Right kidney (tissue), 1 donor: ENCODE measurements at regions not wholly inside any gene's neighbourhood (a gene's known extent, or its start where the extent isn't known, plus 50 kb on each side); places are given as distances from the start of the nearest gene placed in this dataset.
A peak's percentile ranks its signal among the peaks of the same experiment; 100 is the strongest.

Experiments
- DNase-seq: peaks from one replicate; pipeline ENCODE4 v3.0.0-alpha.2; 2016

GRCh38 chr3:74129056-74129455 is 485.4 kb downstream of the CNTN3 start:
- DNase-seq, result no peak

- no peak for DNase-seq
Observed at GRCh38 chr3:74127256-74127655, 487.2 kb downstream of the CNTN3 start.

DNA sequence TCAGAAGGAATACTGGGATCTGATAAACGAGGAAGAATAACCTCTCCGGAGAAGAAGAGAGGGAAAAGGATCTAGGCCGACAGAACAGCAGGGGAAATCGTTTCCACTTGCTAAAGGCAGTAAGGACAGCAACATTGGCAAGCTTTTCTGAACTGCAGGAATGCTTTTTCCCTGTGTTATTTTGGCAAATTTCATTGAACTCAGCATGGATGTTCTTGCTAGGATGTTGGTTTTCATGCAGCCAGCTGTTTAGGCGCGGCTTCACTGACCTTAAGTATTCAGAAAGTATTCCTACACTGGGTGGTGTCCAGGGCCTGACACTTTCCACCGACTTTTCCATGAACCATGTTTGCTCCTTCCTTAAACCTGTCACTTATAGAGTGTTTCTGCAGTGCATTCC is 489.7 kb downstream of the CNTN3 start:
- no peak for DNase-seq

GRCh38 chr3:74122281-74122680 is 492.2 kb downstream of the CNTN3 start:
- no peak for DNase-seq

DNA sequence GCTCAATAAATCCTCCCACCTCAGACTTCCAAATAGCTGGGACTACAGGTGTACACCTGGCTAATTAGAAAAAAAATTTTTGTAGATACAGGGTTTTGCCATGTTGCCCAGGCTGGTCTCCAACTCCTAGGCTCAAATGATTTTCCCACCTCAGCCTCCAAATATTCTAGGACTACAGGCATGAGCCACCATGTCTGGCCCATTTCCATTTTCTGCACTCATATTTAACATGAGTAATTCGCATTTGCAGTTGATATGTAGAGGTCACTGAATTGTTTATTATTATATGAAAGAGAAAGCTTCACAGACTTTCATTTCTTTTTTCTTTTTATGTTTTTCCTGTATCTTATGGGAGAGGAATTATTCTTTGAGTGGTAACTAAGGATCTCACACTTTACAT is 492.7 kb downstream of the CNTN3 start:
- DNase-seq, result no peak

DNA sequence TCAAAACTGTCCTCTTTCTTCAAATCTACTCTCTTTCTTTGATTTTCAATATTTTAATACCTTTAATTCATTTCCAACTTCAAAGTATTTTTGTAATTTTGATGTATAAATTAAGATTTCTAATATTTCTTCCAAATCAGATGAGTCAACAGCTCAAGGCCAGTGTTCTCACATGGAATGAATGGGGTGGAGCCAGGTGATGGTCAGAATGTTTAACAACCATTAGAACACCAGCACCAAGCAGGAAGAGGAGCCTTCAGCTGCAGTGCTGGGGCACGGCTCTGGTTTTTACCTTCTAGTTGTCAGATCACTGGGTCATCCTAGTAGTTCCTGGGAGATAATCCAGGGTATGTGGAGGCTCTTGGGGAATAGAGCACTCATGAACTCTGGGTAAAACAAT is 494.5 kb upstream of the PDZRN3 start:
- DNase-seq, result no peak

- no peak for DNase-seq
Observed at GRCh38 chr3:74115906-74116305, 491.2 kb upstream of the PDZRN3 start.

DNA sequence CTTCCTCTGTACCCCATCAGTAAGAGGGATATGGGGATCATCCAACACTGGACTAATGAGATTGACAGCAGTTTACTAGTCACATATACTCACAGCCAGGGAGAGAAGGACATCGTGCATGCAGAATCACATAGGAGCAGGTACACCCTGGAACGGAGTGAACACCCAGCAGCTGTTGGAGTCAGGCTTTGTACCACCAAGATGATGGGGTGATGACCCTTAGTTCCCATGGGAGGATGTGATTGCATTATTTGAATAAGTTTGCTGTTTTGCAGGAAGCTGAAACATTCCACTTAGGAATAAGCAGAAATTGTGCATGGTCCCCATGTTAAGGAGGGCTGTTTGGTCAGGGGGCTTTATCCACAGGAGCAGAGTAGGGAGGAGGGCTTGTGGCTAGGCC is 482.7 kb upstream of the PDZRN3 start:
- peak; percentile 9 for DNase-seq

- no peak for DNase-seq
Observed at GRCh38 chr3:74106925-74107324, 482.2 kb upstream of the PDZRN3 start.

DNA sequence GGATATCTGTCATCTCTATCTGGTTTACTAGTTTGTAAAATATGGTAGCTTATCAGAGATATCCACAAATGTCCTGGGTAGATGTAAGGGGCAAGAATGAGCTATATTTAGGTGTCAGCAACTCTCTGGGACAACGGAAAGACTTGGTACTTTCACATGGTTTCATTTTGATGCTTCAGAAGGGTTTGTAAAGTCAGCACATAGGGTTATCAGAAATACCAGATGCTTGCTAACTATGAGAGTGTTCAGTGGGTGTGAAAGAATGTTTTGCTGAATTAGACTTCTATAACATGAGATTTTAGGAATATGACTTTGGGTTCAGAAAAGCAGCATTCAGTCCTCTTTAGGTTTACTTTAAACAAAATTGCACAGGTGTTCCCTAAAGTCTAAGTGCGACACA is 466.5 kb upstream of the PDZRN3 start:
- DNase-seq, result no peak

GRCh38 chr3:74089814-74090213 is 465.1 kb upstream of the PDZRN3 start:
- DNase-seq, result no peak

- no peak for DNase-seq
Observed at GRCh38 chr3:74080056-74080461, 455.3 kb upstream of the PDZRN3 start.

DNA sequence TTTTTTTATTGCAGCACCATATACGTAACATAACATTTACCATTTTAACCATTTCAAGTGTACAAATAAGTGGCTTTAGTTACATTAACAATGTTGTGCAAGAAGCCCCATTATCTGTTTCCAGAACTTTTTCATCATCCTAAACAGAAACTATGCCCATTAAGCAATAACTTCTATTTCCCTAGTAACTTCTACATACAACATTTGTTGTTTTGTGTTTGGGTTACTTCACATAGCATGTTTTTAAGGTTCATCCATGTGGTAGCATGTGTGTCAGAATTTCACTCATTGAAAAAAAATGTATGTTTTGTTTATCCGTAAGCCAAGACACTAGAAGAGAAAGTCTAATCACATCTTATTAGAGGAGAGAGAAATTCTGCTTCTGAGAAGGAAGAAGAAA is 450.5 kb upstream of the PDZRN3 start:
- DNase-seq, result no peak

DNA sequence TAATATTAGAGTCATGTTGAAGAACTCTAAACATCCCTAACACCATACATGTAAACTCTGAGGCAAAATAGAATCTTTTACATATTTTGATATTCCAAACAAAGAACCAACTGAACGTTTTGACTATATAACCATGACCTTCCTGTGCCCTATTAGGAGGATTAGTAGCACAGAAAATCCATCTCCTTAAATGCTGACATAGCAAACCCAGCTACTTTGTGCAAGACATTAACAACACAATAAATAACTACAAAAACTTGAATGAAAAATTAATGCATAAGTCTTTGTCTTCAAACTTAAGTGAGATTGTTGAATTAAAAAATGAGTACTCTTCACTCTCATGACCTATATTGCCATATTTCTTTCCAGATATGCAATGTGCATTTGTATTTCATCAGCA is 450.0 kb upstream of the PDZRN3 start:
- no peak for DNase-seq

DNA sequence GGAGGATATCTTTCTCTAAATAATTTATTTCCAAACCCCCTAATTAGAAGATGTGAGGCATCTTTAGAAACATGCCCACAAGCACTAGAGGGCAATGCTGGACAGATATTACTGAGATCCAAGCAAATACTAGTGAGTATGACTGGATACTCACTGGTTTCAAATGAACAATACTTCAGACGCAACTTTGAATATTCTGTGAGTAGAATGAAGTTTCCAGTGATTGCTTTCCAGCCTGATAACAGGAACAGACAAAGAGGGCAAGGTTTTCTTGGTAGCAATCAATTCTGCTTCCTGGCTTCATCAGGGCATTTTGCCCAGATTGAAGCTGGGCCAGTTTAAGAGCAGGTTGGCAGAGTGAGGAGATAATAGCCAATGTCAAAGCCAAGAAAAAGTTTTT is 442.6 kb upstream of the PDZRN3 start:
- no peak for DNase-seq

- no peak for DNase-seq
Observed at GRCh38 chr3:74066456-74066855, 441.7 kb upstream of the PDZRN3 start.

- DNase-seq, result no peak
Observed at GRCh38 chr3:74059923-74060600, 435.3 kb upstream of the PDZRN3 start.

- no peak for DNase-seq
Observed at GRCh38 chr3:74059301-74059922, 434.7 kb upstream of the PDZRN3 start.

- DNase-seq, result no peak
Observed at GRCh38 chr3:74057169-74057568, 432.4 kb upstream of the PDZRN3 start.

- DNase-seq, result no peak
Observed at GRCh38 chr3:74055061-74055460, 430.3 kb upstream of the PDZRN3 start.

- no peak for DNase-seq
Observed at GRCh38 chr3:74054566-74054965, 429.8 kb upstream of the PDZRN3 start.

DNA sequence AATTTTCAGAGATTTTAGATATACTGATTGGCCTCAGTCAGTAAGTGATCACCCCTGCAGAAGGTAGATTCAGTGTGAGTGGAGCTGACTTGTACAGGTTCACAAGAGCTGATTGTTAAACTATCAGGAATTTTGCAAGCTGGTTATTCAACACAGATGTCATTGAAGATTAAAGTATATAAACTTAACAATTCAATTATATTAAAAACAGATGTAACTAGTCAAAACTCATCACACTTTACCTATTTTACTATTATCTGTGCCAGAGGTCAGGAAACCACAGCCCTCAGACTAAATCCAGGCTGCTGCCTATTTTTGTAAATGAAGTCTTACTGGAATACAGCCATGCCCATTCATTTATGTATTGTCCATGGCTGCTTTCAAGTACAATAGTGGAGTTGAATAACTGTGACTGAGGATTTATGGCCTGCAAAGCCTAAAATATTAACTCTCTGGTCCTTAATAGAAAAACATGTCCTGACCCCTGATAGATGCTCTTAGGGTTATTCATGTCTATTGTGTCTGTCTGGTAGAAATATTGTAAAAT is 429.3 kb upstream of the PDZRN3 start:
- no peak for DNase-seq

DNA sequence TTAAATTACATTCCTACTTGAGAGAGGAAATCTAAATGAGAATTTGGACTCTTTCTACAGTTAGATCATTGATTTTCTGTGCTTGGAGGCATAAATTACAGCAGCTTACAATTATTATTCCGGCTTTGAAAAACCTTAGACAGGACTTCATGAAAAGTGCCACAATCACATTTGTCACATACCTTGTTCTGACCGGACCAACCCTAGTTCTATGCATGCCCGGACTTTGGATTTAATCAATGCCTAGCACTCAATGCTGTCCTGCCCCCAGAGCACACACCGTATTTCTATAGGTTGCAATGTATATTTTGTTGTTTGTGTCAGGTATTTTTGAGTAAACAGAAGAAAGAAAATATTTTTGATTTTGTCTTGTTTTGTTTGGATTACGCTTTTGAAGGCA is 424.7 kb upstream of the PDZRN3 start:
- DNase-seq, result no peak

DNA sequence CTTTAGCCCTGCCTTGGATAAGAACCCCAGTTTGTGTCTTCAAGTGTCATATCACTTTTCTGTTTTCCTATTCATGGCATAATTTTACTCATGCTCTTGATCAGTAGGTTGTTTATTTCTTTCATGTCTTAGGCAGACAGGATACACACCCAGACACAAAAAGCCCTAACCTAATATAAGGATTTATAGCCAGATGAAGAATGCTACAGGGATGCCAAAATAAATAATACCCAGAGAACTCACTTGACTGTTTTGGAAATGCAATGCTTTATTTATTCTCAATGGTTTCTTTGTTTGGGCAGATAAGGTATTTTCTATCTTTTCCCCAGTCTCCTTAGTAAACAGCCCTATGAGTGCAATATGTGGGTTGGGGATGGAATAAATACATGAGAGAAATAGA is 424.0 kb upstream of the PDZRN3 start:
- DNase-seq, result no peak
